ENCODE measurements at regions not wholly inside any gene's neighbourhood (a gene's known extent, or its start where the extent isn't known, plus 50 kb on each side); places are given as distances from the start of the nearest gene placed in this dataset.

GRCh38 chr16:52034830-52035229 is 512.1 kb downstream of the TOX3 start:
- TF ChIP-seq EZH2phosphoT487 (IDR thresholded peaks at IDR 0.05; ENCODE audit: low read depth, severe bottlenecking, unreplicated experiment) (no peak), CTCF (IDR thresholded peaks at IDR 0.05; ENCODE audit: poor library complexity) (no peak), EZH2 (IDR thresholded peaks at IDR 0.05; ENCODE audit: borderline replicate concordance) (no peak)
- Histone ChIP-seq H3K79me2 (no peaks in the 10 kb centered on the region), H3K36me3 (replicated peaks; ENCODE audit: insufficient read depth, low read depth) (no peaks in the 10 kb centered on the region), H3K4me1 (ENCODE audit: insufficient read depth) (no peaks in the 10 kb centered on the region), H3K9me3 (ENCODE audit: low read depth) (no peaks in the 10 kb centered on the region), H3K27ac (no peak overlapping the region), H2AFZ (no peak overlapping the region), H3K27me3 (no peaks in the 10 kb centered on the region), H3K4me3 (no peak overlapping the region), H4K20me1 (ENCODE audit: insufficient read depth, poor library complexity, severe bottlenecking) (no peaks in the 10 kb centered on the region), H3K9me2 (replicated peaks; ENCODE audit: insufficient read depth) (no peaks in the 10 kb centered on the region), H3K4me2 (no peak overlapping the region)
- DNase-seq (ENCODE audit: low spot score): no peak

- no peaks in the 10 kb centered on the region for H4K20me1 ChIP-seq (ENCODE audit: insufficient read depth, poor library complexity, severe bottlenecking)
- DNase-seq (ENCODE audit: low spot score): no peak
- no peak overlapping the region for H2AFZ ChIP-seq
- H3K9me2 ChIP-seq (replicated peaks; ENCODE audit: insufficient read depth): no peaks in the 10 kb centered on the region
- no peaks in the 10 kb centered on the region for H3K79me2 ChIP-seq
- 86% methylated on average over 1 of the region's 1 CpG for WGBS (ENCODE audit: low lambda C conversion rate, missing lambda C conversion rate)
- no peak overlapping the region for H3K4me2 ChIP-seq
- no peaks in the 10 kb centered on the region for H3K9me3 ChIP-seq (ENCODE audit: low read depth)
- no peaks in the 10 kb centered on the region for H3K27me3 ChIP-seq
- H3K36me3 ChIP-seq (replicated peaks; ENCODE audit: insufficient read depth, low read depth): no peaks in the 10 kb centered on the region
- no peak overlapping the region for H3K4me3 ChIP-seq
- no peak overlapping the region for H3K27ac ChIP-seq
- TF ChIP-seq EZH2phosphoT487 (IDR thresholded peaks at IDR 0.05; ENCODE audit: low read depth, severe bottlenecking, unreplicated experiment) (no peak), CTCF (IDR thresholded peaks at IDR 0.05; ENCODE audit: poor library complexity) (no peak), EZH2 (IDR thresholded peaks at IDR 0.05; ENCODE audit: borderline replicate concordance) (no peak)
- no peaks in the 10 kb centered on the region for H3K4me1 ChIP-seq (ENCODE audit: insufficient read depth)
Measured at GRCh38 chr16:52033992-52034391, 513.0 kb downstream of the TOX3 start.

- no peaks in the 10 kb centered on the region for H3K9me3 ChIP-seq (ENCODE audit: low read depth)
- H3K9me2 ChIP-seq (replicated peaks; ENCODE audit: insufficient read depth): no peaks in the 10 kb centered on the region
- H3K79me2 ChIP-seq: no peaks in the 10 kb centered on the region
- WGBS (ENCODE audit: low lambda C conversion rate, missing lambda C conversion rate): 89% methylated on average over 4 of the region's 4 CpGs
- no peaks in the 10 kb centered on the region for H3K4me1 ChIP-seq (ENCODE audit: insufficient read depth)
- no peaks in the 10 kb centered on the region for H3K36me3 ChIP-seq (replicated peaks; ENCODE audit: insufficient read depth, low read depth)
- TF ChIP-seq EZH2phosphoT487 (IDR thresholded peaks at IDR 0.05; ENCODE audit: low read depth, severe bottlenecking, unreplicated experiment): no peak
- no peak for TF ChIP-seq CTCF (IDR thresholded peaks at IDR 0.05; ENCODE audit: poor library complexity)
- TF ChIP-seq EZH2 (IDR thresholded peaks at IDR 0.05; ENCODE audit: borderline replicate concordance): no peak
- no peak overlapping the region for H3K4me3 ChIP-seq
- peaks cover 3% of the 10 kb centered on the region for H3K27me3 ChIP-seq
- no peak overlapping the region for H3K27ac ChIP-seq
- no peak for DNase-seq (ENCODE audit: low spot score)
- no peaks in the 10 kb centered on the region for H4K20me1 ChIP-seq (ENCODE audit: insufficient read depth, poor library complexity, severe bottlenecking)
- no peak overlapping the region for H2AFZ ChIP-seq
- H3K4me2 ChIP-seq: no peak overlapping the region
Measured at GRCh38 chr16:52022980-52023379, 524.0 kb downstream of the TOX3 start.

GRCh38 chr16:52022177-52022576 is 524.8 kb downstream of the TOX3 start:
- Histone ChIP-seq H3K9me3 (ENCODE audit: low read depth) (no peaks in the 10 kb centered on the region), H3K4me2 (no peak overlapping the region), H4K20me1 (ENCODE audit: insufficient read depth, poor library complexity, severe bottlenecking) (no peaks in the 10 kb centered on the region), H3K4me3 (no peak overlapping the region), H3K27me3 (peaks cover 3% of the 10 kb centered on the region), H3K4me1 (ENCODE audit: insufficient read depth) (no peaks in the 10 kb centered on the region), H3K36me3 (replicated peaks; ENCODE audit: insufficient read depth, low read depth) (no peaks in the 10 kb centered on the region), H3K9me2 (replicated peaks; ENCODE audit: insufficient read depth) (no peaks in the 10 kb centered on the region), H3K79me2 (no peaks in the 10 kb centered on the region), H2AFZ (no peak overlapping the region), H3K27ac (no peak overlapping the region)
- WGBS (ENCODE audit: low lambda C conversion rate, missing lambda C conversion rate): 66% methylated on average over 3 of the region's 3 CpGs
- TF ChIP-seq CTCF (IDR thresholded peaks at IDR 0.05; ENCODE audit: poor library complexity): no peak
- no peak for TF ChIP-seq EZH2phosphoT487 (IDR thresholded peaks at IDR 0.05; ENCODE audit: low read depth, severe bottlenecking, unreplicated experiment)
- TF ChIP-seq EZH2 (IDR thresholded peaks at IDR 0.05; ENCODE audit: borderline replicate concordance): no peak
- no peak for DNase-seq (ENCODE audit: low spot score)
